GM21717 (cell line): ENCODE measurements at regions not wholly inside any gene's neighbourhood (a gene's known extent, or its start where the extent isn't known, plus 50 kb on each side); places are given as distances from the start of the nearest gene placed in this dataset.

Experiments
- ATAC-seq: cut with Tn5 transposase; IDR thresholded peaks from one replicate; pipeline ENCODE4 v1.9.1; 2021; ENCODE audit warnings: mild to moderate bottlenecking, moderate library complexity; ENCODE audit not compliant: unreplicated experiment

DNA sequence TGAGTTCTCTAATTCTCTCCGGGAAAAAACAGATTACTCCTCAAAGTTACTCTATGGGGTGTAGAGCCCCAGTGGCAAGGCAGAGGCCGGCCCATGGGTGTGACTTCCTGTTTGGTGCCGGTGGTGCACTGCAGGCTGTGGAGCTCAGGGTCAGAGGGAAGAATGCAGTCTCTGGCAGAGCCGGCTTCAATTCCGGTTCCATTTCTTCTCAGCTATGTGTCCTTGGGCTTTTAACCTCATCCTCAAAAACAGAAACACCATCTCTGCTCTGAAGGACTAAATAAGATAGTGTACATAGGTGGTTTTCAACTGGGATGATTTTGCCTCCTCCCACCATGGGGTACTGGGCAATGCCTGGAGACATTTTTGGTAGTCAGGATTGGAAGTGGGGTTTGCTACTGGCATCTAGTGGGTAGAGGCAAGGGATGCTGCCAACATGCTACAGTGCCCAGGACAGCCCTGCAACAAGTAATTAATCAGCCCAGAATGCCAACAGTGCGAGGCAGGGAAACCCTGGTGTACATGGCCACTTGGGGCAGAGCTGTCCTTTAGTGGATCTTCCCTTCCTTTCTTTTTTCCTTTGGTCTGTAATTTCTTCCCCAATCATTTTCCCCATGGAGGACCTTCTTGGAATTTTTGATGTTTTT is 81.2 kb downstream of the INSIG2 start:
- ATAC-seq: no peak

- no peak for ATAC-seq
Measured at GRCh38 chr2:118168615-118169014, 80.3 kb downstream of the INSIG2 start.

DNA sequence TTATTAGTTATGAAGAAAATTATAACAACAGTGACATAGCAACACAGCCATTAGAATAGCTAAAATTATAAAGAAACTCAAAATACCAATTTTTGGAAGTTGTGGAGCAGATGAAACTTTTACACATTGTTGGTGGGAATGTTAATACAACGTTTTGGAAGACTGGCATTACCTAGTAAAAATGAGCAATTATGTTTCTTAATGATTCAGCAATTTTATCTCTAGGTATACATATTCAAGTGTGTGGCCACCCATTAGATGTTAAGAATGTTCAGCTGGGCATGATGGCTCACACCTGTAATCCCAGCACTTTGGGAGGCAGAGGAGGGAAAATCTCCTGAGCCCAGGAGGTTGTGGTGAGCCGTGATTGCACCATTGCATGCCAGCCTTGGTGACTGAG is 78.8 kb downstream of the INSIG2 start:
- ATAC-seq: no peak

DNA sequence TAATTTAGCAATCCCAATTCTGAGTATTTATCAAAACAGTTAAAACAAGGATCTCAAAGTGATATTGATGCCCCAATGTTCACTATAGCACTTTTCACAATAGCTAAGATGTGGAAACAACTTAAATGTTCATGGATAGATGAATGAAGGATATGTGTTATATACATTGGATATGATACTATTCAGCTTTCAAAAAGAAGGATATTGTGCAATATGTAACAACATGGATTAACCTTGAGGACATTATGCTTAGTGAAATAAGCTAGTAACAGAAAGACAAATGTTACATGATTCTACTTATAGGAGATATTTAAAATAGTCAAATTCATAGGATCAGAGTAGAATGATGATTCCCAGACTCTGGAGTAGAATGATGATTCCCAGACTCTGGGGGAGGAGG is 78.0 kb downstream of the INSIG2 start:
- no peak for ATAC-seq

DNA sequence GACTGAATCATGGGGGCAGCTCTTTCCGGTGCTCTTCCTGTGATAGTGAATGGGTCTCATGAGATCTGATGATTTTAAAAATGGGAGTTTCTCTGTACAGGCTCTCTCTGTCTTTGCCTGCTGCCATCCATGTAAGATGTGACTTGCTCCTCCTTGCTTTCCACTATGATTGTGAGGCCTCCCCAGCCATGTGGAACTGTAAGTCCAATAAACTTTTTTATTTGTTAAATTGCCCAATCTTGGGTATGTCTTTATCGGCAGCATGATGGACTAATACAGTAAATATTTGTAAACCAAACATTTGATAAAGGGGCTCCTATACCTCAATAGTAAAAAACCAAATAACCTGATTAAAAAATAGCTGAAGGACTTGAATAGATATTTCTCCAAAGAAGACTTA is 77.3 kb downstream of the INSIG2 start:
- no peak for ATAC-seq
